SK-N-SH treated with all-trans-retinoic acid at 6 μM for 48 hours (cell line): ENCODE measurements at regions not wholly inside any gene's neighbourhood (a gene's known extent, or its start where the extent isn't known, plus 50 kb on each side); places are given as distances from the start of the nearest gene placed in this dataset.

Experiments
- ATAC-seq: fragments of 200-7000 bp; cut with Tn5 transposase; 3 replicates; pipeline ENCODE4 v1.9.1; 2020; ENCODE audit warnings: mild to moderate bottlenecking, moderate library complexity
- ARNTL ChIP-seq: fragments of 450-650 bp; formaldehyde crosslinking; IDR thresholded peaks from 2 replicates; pipeline ENCODE4 v1.5.0; 2020; ENCODE audit warnings: low read depth, mild to moderate bottlenecking, moderate library complexity, borderline replicate concordance
- BACH2 ChIP-seq: fragments of 250-450 bp; sonication (Bioruptor Pico); IDR thresholded peaks from 2 replicates; pipeline ENCODE4 v1.9.0; 2021; ENCODE audit warnings: mild to moderate bottlenecking, borderline replicate concordance
- ESRRG ChIP-seq: fragments of 250-450 bp; sonication (Bioruptor Pico); IDR thresholded peaks from 2 replicates; pipeline ENCODE4 v1.6.1; 2021; ENCODE audit warnings: mild to moderate bottlenecking
- ISL1 ChIP-seq: fragments of 250-450 bp; sonication (Bioruptor Pico); IDR thresholded peaks from 2 replicates; pipeline ENCODE4 v2.1.2; 2022; ENCODE audit warnings: mild to moderate bottlenecking, moderate library complexity
- PPARA ChIP-seq: fragments of 250-450 bp; sonication (Bioruptor Pico); IDR thresholded peaks from 2 replicates; pipeline ENCODE4 v1.5.0; 2020; ENCODE audit warnings: mild to moderate bottlenecking, borderline replicate concordance
- TCF4 ChIP-seq: fragments of 250-450 bp; sonication (Bioruptor Pico); IDR thresholded peaks from 2 replicates; pipeline ENCODE4 v1.8.0; 2021; ENCODE audit warnings: mild to moderate bottlenecking, moderate library complexity, borderline replicate concordance
- ZC3H10 ChIP-seq: fragments of 250-450 bp; sonication (Bioruptor Pico); IDR thresholded peaks from 2 replicates; pipeline ENCODE4 v1.5.1; 2021; ENCODE audit warnings: mild to moderate bottlenecking, moderate library complexity
- ZFP3 ChIP-seq: fragments of 250-450 bp; sonication (Bioruptor Pico); IDR thresholded peaks from 2 replicates; pipeline ENCODE4 v1.5.0; 2020; ENCODE audit warnings: mild to moderate bottlenecking, moderate library complexity
- ZNF565 ChIP-seq: fragments of 450-650 bp; formaldehyde crosslinking; conservative IDR thresholded peaks from 2 replicates; pipeline ENCODE4 v1.5.0; 2020; ENCODE audit warnings: low read depth, mild to moderate bottlenecking, moderate library complexity
- ZNF8 ChIP-seq: fragments of 450-650 bp; formaldehyde crosslinking; IDR thresholded peaks from 2 replicates; pipeline ENCODE4 v1.5.0; 2020; ENCODE audit warnings: mild to moderate bottlenecking, moderate library complexity
- TF ChIP-seq, protein P1 (sequence below): fragments of 250-450 bp; sonication (Bioruptor Pico); IDR thresholded peaks from 2 replicates; pipeline ENCODE4 v1.5.0; 2020; ENCODE audit warnings: mild to moderate bottlenecking, moderate library complexity
- TF ChIP-seq, protein P2 (sequence below): fragments of 250-450 bp; sonication (Bioruptor Pico); IDR thresholded peaks from 2 replicates; pipeline ENCODE4 v1.8.0; 2021; ENCODE audit warnings: low read depth, mild to moderate bottlenecking, moderate library complexity, borderline replicate concordance
- TF ChIP-seq, protein P3 (sequence below): fragments of 250-450 bp; sonication (Bioruptor Pico); IDR thresholded peaks from 2 replicates; pipeline ENCODE4 v1.8.0; 2020; ENCODE audit warnings: mild to moderate bottlenecking, moderate library complexity, borderline replicate concordance
- TF ChIP-seq, protein P4 (sequence below): fragments of 250-450 bp; sonication (Bioruptor Pico); IDR thresholded peaks from 2 replicates; pipeline ENCODE4 v1.5.1; 2021; ENCODE audit warnings: mild to moderate bottlenecking, moderate library complexity

DNA sequence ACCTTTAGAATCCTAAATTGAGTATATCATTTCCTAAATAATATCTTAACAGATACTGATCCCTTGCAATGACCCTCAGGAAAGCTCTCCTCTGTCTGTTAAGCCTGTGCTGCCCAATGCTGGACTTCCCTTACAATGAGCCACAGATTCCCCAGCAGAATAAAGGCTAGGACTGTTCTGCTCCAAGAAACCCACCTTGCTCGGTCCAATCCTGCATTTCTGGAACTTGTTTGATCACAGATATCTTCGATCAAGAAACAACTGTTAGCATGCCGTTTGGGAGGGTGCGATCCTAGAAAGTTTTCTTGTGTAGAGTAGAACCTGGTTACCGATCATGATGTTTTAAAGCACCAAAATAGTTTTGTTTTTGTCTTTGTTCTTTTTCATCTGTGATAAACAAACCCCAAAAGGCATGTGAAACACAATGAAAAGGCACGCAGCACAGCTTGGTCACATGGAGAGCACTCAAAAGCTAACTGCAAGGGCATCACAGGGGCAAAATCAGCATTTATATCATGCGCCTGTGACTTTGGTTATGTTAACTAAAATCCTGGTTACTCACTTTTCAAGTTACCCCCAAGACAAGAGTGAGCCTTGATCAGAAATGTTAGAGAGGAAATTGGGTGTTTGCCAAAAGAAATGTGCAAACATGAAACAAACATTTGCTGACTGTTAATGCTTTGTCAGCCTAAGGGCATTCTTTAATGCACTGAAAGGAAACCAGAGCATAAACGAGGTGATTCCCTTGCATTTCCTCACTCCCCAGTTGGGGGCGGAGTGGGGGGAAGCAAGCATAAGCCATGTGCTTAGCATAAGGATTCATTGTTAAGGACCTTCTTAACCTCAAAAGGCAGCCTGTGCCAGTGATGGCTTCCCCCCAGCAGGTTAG is 61.9 kb upstream of the ADAMTS16 start (continued):
- TF ChIP-seq, protein P1, sequence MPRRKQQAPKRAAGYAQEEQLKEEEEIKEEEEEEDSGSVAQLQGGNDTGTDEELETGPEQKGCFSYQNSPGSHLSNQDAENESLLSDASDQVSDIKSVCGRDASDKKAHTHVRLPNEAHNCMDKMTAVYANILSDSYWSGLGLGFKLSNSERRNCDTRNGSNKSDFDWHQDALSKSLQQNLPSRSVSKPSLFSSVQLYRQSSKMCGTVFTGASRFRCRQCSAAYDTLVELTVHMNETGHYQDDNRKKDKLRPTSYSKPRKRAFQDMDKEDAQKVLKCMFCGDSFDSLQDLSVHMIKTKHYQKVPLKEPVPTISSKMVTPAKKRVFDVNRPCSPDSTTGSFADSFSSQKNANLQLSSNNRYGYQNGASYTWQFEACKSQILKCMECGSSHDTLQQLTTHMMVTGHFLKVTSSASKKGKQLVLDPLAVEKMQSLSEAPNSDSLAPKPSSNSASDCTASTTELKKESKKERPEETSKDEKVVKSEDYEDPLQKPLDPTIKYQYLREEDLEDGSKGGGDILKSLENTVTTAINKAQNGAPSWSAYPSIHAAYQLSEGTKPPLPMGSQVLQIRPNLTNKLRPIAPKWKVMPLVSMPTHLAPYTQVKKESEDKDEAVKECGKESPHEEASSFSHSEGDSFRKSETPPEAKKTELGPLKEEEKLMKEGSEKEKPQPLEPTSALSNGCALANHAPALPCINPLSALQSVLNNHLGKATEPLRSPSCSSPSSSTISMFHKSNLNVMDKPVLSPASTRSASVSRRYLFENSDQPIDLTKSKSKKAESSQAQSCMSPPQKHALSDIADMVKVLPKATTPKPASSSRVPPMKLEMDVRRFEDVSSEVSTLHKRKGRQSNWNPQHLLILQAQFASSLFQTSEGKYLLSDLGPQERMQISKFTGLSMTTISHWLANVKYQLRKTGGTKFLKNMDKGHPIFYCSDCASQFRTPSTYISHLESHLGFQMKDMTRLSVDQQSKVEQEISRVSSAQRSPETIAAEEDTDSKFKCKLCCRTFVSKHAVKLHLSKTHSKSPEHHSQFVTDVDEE, result no peak

DNA sequence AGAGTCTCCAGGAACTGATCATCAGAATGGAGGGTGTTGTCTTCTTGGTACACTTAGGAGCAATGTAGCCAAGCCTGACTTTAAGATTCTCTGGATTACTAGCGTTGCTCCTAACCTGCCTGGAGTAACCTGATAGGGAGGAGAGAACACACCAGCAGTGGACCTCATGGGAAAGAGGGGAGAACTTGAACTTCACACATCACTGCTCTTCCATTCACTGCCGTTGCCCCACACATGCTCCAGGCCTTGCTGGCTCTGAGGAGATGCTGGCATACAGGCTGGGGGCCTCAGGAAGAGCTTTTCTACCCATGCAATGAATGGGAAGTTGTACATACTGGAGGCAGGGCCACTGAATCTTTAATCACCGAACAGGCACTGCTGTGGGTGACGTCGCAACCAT is 60.3 kb upstream of the ADAMTS16 start:
- ATAC-seq, result no peak
- TF ChIP-seq ARNTL (CRISPR knock-in tag), result no peak
- TF ChIP-seq, protein P2, sequence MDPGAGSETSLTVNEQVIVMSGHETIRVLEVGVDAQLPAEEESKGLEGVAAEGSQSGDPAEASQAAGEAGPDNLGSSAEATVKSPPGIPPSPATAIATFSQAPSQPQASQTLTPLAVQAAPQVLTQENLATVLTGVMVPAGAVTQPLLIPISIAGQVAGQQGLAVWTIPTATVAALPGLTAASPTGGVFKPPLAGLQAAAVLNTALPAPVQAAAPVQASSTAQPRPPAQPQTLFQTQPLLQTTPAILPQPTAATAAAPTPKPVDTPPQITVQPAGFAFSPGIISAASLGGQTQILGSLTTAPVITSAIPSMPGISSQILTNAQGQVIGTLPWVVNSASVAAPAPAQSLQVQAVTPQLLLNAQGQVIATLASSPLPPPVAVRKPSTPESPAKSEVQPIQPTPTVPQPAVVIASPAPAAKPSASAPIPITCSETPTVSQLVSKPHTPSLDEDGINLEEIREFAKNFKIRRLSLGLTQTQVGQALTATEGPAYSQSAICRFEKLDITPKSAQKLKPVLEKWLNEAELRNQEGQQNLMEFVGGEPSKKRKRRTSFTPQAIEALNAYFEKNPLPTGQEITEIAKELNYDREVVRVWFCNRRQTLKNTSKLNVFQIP (CRISPR knock-in tag), result no peak
- TF ChIP-seq, all 23 proteins: peak for 0

DNA sequence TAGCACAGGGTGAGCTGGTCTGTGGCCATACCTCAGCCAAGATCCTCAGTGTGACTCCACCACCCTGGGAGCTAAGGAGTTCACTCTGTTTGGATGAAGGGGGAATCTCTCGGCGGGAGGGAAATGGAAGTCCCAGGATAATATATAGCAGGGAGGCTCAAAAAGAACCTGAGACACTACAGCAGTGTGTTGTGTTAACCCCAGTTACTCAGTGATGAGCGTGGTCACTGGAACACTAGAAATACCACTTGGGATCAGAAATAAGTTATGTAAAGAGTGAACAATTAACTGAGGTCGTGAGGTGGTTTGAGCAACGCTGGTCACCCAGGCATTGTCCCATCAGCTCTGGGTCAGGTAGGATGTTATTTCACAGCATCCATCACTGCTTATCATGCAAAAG is 59.3 kb upstream of the ADAMTS16 start:
- no peak for ATAC-seq
- no peak for TF ChIP-seq ZNF8
- TF ChIP-seq ISL1 (CRISPR knock-in tag), result no peak

DNA sequence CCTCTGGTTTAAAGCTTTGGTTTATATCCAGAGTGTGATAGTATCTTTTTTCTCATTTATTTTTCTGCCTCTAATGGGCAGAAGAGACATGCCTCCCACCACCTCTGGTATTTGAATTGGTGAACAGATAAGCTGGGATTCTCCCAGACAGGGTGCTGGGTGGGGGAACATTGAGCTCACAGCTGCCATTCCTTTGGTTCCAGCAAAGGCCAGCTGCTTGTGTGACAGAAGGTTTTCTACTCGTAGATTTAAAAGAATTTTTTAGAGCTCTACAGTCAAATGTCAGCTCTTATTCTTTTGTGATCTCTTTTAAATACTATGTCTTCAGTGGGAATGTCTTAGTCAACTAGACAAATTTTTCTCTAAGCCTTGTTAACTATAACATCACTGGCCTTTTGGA is 54.7 kb upstream of the ADAMTS16 start:
- TF ChIP-seq ZNF565, result no peak
- no peak for TF ChIP-seq ESRRG (CRISPR knock-in tag)
- no peak for TF ChIP-seq ZC3H10 (CRISPR knock-in tag)
- no peak for TF ChIP-seq ZFP3 (CRISPR knock-in tag)
- TF ChIP-seq, protein P1, result no peak
- TF ChIP-seq BACH2 (CRISPR knock-in tag), result no peak
- no peak for TF ChIP-seq PPARA
- TF ChIP-seq, protein P3, sequence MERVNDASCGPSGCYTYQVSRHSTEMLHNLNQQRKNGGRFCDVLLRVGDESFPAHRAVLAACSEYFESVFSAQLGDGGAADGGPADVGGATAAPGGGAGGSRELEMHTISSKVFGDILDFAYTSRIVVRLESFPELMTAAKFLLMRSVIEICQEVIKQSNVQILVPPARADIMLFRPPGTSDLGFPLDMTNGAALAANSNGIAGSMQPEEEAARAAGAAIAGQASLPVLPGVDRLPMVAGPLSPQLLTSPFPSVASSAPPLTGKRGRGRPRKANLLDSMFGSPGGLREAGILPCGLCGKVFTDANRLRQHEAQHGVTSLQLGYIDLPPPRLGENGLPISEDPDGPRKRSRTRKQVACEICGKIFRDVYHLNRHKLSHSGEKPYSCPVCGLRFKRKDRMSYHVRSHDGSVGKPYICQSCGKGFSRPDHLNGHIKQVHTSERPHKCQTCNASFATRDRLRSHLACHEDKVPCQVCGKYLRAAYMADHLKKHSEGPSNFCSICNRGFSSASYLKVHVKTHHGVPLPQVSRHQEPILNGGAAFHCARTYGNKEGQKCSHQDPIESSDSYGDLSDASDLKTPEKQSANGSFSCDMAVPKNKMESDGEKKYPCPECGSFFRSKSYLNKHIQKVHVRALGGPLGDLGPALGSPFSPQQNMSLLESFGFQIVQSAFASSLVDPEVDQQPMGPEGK (CRISPR knock-in tag), result no peak
- TF ChIP-seq, protein P4, sequence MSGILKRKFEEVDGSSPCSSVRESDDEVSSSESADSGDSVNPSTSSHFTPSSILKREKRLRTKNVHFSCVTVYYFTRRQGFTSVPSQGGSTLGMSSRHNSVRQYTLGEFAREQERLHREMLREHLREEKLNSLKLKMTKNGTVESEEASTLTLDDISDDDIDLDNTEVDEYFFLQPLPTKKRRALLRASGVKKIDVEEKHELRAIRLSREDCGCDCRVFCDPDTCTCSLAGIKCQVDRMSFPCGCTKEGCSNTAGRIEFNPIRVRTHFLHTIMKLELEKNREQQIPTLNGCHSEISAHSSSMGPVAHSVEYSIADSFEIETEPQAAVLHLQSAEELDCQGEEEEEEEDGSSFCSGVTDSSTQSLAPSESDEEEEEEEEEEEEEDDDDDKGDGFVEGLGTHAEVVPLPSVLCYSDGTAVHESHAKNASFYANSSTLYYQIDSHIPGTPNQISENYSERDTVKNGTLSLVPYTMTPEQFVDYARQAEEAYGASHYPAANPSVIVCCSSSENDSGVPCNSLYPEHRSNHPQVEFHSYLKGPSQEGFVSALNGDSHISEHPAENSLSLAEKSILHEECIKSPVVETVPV (CRISPR knock-in tag), result no peak
- TF ChIP-seq TCF4, result no peak

More for the DNA sequence above, 54.7 kb upstream of the ADAMTS16 start:
- no peak for ATAC-seq
